Suprapubic skin (tissue), 4 donors: ENCODE measurements at regions not wholly inside any gene's neighbourhood (a gene's known extent, or its start where the extent isn't known, plus 50 kb on each side); places are given as distances from the start of the nearest gene placed in this dataset.

Experiments used
- EP300 ChIP-seq: sonication (generic); formaldehyde crosslinking; IDR thresholded peaks from one replicate; pipeline ENCODE4 v1.6.1; 2017; ENCODE audit warnings: antibody characterized with exemption
- POLR2A ChIP-seq, 2 donors: fragments of 450-650 bp; IDR thresholded peaks; one replicate each; pipeline ENCODE4 v1.6.1; 2017; ENCODE audit warnings: antibody characterized with exemption in 2 of 2, mild to moderate bottlenecking in 2 of 2, moderate library complexity in 2 of 2
- POLR2AphosphoS5 ChIP-seq, 3 donors: sonication (generic); formaldehyde crosslinking; IDR thresholded peaks; one replicate each; pipeline ENCODE4 v1.6.1; 2017; ENCODE audit warnings: antibody characterized with exemption in 3 of 3
- TF ChIP-seq, protein P1 (sequence below), 2 donors: fragments of 200-600 bp in 1 of 2; fragments of 450-650 bp in 1 of 2; sonication (generic) in 1 of 2; IDR thresholded peaks; one replicate each; pipeline ENCODE4 v1.5.1; 2016 to 2019; ENCODE audit warnings: antibody characterized with exemption in 2 of 2, mild to moderate bottlenecking in 1 of 2, moderate library complexity in 1 of 2

DNA sequence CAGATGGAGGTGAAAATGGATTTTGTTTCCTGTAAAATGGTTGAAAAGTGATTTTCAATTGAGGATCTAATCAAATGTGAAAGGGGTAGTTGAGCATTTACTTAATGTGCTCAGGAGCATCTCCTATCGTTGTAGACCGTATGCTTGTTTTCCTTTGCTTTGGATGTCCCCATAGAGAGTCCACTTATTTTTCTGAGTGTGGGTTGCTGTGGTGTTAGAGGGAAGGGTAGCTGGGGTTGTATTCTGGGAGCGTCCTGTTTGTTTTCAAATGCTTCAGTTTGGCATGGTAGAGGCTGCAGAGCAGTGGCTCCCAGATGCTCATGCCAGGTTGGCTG lies 154.1 kb downstream of the MAT2B start:
- TF ChIP-seq, protein P1, sequence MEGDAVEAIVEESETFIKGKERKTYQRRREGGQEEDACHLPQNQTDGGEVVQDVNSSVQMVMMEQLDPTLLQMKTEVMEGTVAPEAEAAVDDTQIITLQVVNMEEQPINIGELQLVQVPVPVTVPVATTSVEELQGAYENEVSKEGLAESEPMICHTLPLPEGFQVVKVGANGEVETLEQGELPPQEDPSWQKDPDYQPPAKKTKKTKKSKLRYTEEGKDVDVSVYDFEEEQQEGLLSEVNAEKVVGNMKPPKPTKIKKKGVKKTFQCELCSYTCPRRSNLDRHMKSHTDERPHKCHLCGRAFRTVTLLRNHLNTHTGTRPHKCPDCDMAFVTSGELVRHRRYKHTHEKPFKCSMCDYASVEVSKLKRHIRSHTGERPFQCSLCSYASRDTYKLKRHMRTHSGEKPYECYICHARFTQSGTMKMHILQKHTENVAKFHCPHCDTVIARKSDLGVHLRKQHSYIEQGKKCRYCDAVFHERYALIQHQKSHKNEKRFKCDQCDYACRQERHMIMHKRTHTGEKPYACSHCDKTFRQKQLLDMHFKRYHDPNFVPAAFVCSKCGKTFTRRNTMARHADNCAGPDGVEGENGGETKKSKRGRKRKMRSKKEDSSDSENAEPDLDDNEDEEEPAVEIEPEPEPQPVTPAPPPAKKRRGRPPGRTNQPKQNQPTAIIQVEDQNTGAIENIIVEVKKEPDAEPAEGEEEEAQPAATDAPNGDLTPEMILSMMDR (IDR thresholded peaks at IDR 0.05), result no peak
- TF ChIP-seq POLR2A (IDR thresholded peaks at IDR 0.05) (no peak), EP300 (no peak), POLR2AphosphoS5 (IDR thresholded peaks at IDR 0.05) (no peak)
